GM23338 (cell line): ENCODE measurements at regions not wholly inside any gene's neighbourhood (a gene's known extent, or its start where the extent isn't known, plus 50 kb on each side); places are given as distances from the start of the nearest gene placed in this dataset.

Experiments
- ATAC-seq: fragments of 200-7000 bp; cut with Tn5 transposase; 3 replicates; pipeline ENCODE4 v1.9.1; 2020
- DNase-seq: peaks from one replicate; pipeline ENCODE4 v3.0.0-alpha.2; 2015; ENCODE audit warnings: low spot score
- H2AFZ ChIP-seq: fragments of 200-600 bp; sonication (generic); 2 replicates; pipeline ENCODE4 v1.8.0; 2016; ENCODE audit warnings: antibody characterized with exemption, mild to moderate bottlenecking, moderate library complexity
- H3F3A ChIP-seq: fragments of 200-600 bp; sonication (generic); replicated peaks from 2 replicates; pipeline ENCODE4 v1.8.0; 2017; ENCODE audit warnings: antibody characterized with exemption, mixed run types, low read depth
- H3K27ac ChIP-seq: fragments of 200-600 bp; sonication (generic); 2 replicates; pipeline ENCODE4 v1.6.1; 2016; ENCODE audit warnings: low read depth
- H3K27me3 ChIP-seq: fragments of 200-600 bp; sonication (generic); 2 replicates; pipeline ENCODE4 v1.8.0; 2016; ENCODE audit warnings: mild to moderate bottlenecking, mixed run types, moderate library complexity; ENCODE audit not compliant: insufficient read depth
- H3K36me3 ChIP-seq: fragments of 200-600 bp; sonication (generic); 2 replicates; pipeline ENCODE4 v1.8.0; 2016; ENCODE audit warnings: mild to moderate bottlenecking; ENCODE audit not compliant: insufficient read depth
- H3K4me1 ChIP-seq: fragments of 200-600 bp; sonication (generic); 2 replicates; pipeline ENCODE4 v1.8.0; 2016; ENCODE audit warnings: mild to moderate bottlenecking, moderate library complexity; ENCODE audit not compliant: insufficient read depth
- H3K4me2 ChIP-seq: fragments of 200-600 bp; sonication (generic); 2 replicates; pipeline ENCODE4 v1.7.1; 2017; ENCODE audit warnings: mixed run types
- H3K4me3 ChIP-seq: fragments of 200-600 bp; sonication (generic); 2 replicates; pipeline ENCODE4 v1.6.1; 2016; ENCODE audit warnings: mixed run types
- H3K79me2 ChIP-seq: fragments of 200-600 bp; sonication (generic); replicated peaks from 2 replicates; pipeline ENCODE4 v1.8.0; 2017; ENCODE audit warnings: mild to moderate bottlenecking; ENCODE audit not compliant: insufficient read depth
- H3K9me2 ChIP-seq: fragments of 200-600 bp; sonication (generic); 2 replicates; pipeline ENCODE4 v1.8.0; 2017; ENCODE audit not compliant: insufficient read depth
- H4K20me1 ChIP-seq: fragments of 200-600 bp; sonication (generic); replicated peaks from 2 replicates; pipeline ENCODE4 v1.8.0; 2017; ENCODE audit warnings: mild to moderate bottlenecking; ENCODE audit not compliant: insufficient read depth
- H3K27ac Mint-ChIP-seq: 2 replicates; pipeline ENCODE4 v1.8.0; 2020; ENCODE audit warnings: inconsistent platforms, mild to moderate bottlenecking, moderate library complexity, mixed read lengths
- H3K27me3 Mint-ChIP-seq: 3 replicates; pipeline ENCODE4 v1.8.0; 2022; ENCODE audit warnings: low read depth, mild to moderate bottlenecking, moderate library complexity, mixed read lengths, inconsistent platforms; ENCODE audit not compliant: insufficient read depth, poor library complexity
- H3K36me3 Mint-ChIP-seq: 3 replicates; pipeline ENCODE4 v1.8.0; 2021; ENCODE audit warnings: low read depth, mild to moderate bottlenecking, inconsistent platforms, moderate library complexity, mixed read lengths
- H3K4me1 Mint-ChIP-seq: 3 replicates; pipeline ENCODE4 v1.8.0; 2020; ENCODE audit warnings: mild to moderate bottlenecking, inconsistent platforms, mixed read lengths
- H3K4me3 Mint-ChIP-seq: 3 replicates; pipeline ENCODE4 v1.8.0; 2021; ENCODE audit warnings: moderate library complexity, mild to moderate bottlenecking, inconsistent platforms, mixed read lengths
- H3K9me3 Mint-ChIP-seq: 3 replicates; pipeline ENCODE4 v1.8.0; 2020; ENCODE audit warnings: moderate library complexity, mild to moderate bottlenecking, inconsistent platforms, mixed read lengths
- CREB1 ChIP-seq: fragments of 250-450 bp; sonication (Bioruptor Pico); IDR thresholded peaks from 2 replicates; pipeline ENCODE4 v1.5.0; 2020; ENCODE audit warnings: low read depth, mild to moderate bottlenecking, moderate library complexity
- CTCF ChIP-seq, 2 experiments: fragments of 200-600 bp in 1 of 2; sonication (generic) in 1 of 2; conservative IDR thresholded peaks; 2 replicates each; pipeline versions ENCODE4 v1.5.1 to v1.6.1; 2016 to 2017; ENCODE audit warnings: antibody characterized with exemption in 2 of 2, low read depth in 2 of 2, mild to moderate bottlenecking in 2 of 2, moderate library complexity in 1 of 2
- EZH2 ChIP-seq: fragments of 200-600 bp; sonication (generic); IDR thresholded peaks from one replicate; pipeline ENCODE4 v1.8.0; 2017; ENCODE audit warnings: antibody characterized with exemption, mild to moderate bottlenecking, low read depth; ENCODE audit not compliant: unreplicated experiment
- EZH2phosphoT487 ChIP-seq: fragments of 200-600 bp; sonication (generic); IDR thresholded peaks from one replicate; pipeline ENCODE4 v1.8.1; 2018; ENCODE audit warnings: antibody characterized with exemption; ENCODE audit not compliant: unreplicated experiment
- JUNB ChIP-seq: IDR thresholded peaks from one replicate; pipeline ENCODE4 v1.6.1; 2016; ENCODE audit warnings: antibody characterized with exemption; ENCODE audit not compliant: unreplicated experiment
- NANOG ChIP-seq: IDR thresholded peaks from 2 replicates; pipeline ENCODE4 v1.6.1; 2016; ENCODE audit warnings: antibody characterized with exemption, borderline replicate concordance
- POLR2AphosphoS5 ChIP-seq: IDR thresholded peaks from 2 replicates; pipeline ENCODE4 v1.6.1; 2016; ENCODE audit warnings: antibody characterized with exemption, low read depth
- STAT1 ChIP-seq: IDR thresholded peaks from one replicate; pipeline ENCODE4 v1.6.1; 2016; ENCODE audit warnings: antibody characterized with exemption; ENCODE audit not compliant: unreplicated experiment
- ZNF114 ChIP-seq: fragments of 250-450 bp; sonication (Bioruptor Pico); IDR thresholded peaks from 2 replicates; pipeline ENCODE4 v1.5.0; 2020; ENCODE audit warnings: mild to moderate bottlenecking, moderate library complexity
- ZNF331 ChIP-seq: fragments of 250-450 bp; sonication (Bioruptor Pico); IDR thresholded peaks from 2 replicates; pipeline ENCODE4 v1.5.0; 2020; ENCODE audit warnings: low read depth, mild to moderate bottlenecking, moderate library complexity
- TF ChIP-seq, protein P1 (sequence below): IDR thresholded peaks from one replicate; pipeline ENCODE4 v1.6.1; 2018; ENCODE audit warnings: antibody characterized with exemption; ENCODE audit not compliant: unreplicated experiment
- TF ChIP-seq, protein P2 (sequence below): IDR thresholded peaks from 2 replicates; pipeline ENCODE4 v1.6.1; 2016; ENCODE audit warnings: antibody characterized with exemption

- TF ChIP-seq, protein P1, sequence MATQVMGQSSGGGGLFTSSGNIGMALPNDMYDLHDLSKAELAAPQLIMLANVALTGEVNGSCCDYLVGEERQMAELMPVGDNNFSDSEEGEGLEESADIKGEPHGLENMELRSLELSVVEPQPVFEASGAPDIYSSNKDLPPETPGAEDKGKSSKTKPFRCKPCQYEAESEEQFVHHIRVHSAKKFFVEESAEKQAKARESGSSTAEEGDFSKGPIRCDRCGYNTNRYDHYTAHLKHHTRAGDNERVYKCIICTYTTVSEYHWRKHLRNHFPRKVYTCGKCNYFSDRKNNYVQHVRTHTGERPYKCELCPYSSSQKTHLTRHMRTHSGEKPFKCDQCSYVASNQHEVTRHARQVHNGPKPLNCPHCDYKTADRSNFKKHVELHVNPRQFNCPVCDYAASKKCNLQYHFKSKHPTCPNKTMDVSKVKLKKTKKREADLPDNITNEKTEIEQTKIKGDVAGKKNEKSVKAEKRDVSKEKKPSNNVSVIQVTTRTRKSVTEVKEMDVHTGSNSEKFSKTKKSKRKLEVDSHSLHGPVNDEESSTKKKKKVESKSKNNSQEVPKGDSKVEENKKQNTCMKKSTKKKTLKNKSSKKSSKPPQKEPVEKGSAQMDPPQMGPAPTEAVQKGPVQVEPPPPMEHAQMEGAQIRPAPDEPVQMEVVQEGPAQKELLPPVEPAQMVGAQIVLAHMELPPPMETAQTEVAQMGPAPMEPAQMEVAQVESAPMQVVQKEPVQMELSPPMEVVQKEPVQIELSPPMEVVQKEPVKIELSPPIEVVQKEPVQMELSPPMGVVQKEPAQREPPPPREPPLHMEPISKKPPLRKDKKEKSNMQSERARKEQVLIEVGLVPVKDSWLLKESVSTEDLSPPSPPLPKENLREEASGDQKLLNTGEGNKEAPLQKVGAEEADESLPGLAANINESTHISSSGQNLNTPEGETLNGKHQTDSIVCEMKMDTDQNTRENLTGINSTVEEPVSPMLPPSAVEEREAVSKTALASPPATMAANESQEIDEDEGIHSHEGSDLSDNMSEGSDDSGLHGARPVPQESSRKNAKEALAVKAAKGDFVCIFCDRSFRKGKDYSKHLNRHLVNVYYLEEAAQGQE, result no peak
- no peak for TF ChIP-seq POLR2AphosphoS5
- TF ChIP-seq, protein P2, sequence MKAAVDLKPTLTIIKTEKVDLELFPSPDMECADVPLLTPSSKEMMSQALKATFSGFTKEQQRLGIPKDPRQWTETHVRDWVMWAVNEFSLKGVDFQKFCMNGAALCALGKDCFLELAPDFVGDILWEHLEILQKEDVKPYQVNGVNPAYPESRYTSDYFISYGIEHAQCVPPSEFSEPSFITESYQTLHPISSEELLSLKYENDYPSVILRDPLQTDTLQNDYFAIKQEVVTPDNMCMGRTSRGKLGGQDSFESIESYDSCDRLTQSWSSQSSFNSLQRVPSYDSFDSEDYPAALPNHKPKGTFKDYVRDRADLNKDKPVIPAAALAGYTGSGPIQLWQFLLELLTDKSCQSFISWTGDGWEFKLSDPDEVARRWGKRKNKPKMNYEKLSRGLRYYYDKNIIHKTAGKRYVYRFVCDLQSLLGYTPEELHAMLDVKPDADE, result no peak
- TF ChIP-seq EZH2, result no peak
Observed at GRCh38 chr3:177427540-177427939, 230.3 kb upstream of the TBL1XR1 start (continued).

DNA sequence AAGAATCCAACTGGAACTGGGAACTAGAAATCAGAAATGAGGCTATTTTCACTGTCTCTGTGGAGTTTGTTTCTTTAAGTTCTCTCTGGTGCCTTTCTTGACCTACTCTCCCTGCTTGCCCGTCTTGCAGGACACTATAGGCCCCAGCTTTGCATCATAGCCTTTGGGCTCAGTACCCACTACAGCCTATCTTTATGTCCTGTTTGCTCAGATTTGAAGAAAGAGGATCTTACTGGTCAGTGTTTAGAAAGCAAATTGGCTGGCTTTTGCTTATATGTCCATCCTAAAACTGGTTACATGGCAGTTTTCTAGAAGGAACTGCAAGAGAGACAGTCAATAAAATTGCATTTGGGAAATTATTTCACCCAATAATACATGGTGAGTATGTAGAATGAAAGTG lies 231.8 kb upstream of the TBL1XR1 start:
- Histone ChIP-seq H4K20me1 (no peaks in the 10 kb centered on the region), H3K4me3 (no peak overlapping the region), H3K79me2 (no peaks in the 10 kb centered on the region), H3K36me3 (no peaks in the 10 kb centered on the region), H3K9me2 (peaks cover under 1% of the 10 kb centered on the region; the same call in 1 of the 2 replicates), H3K27me3 (no peaks in the 10 kb centered on the region), H3K27ac (no peak overlapping the region), H3F3A (no peaks in the 10 kb centered on the region), H2AFZ (peak overlapping the region; percentile 70), H3K4me2 (no peak overlapping the region), H3K4me1 (peaks cover 44% of the 10 kb centered on the region)
- Mint-ChIP-seq H3K4me1 (peaks cover 54% of the 10 kb centered on the region), H3K27ac (peak overlapping the region; percentile 49; the same call in 1 of the 2 replicates), H3K4me3 (no peak overlapping the region), H3K36me3 (no peaks in the 10 kb centered on the region), H3K9me3 (no peaks in the 10 kb centered on the region), H3K27me3 (peaks cover 3% of the 10 kb centered on the region)
- DNase-seq, result no peak
- ATAC-seq, result no peak
- TF ChIP-seq, protein P2, result no peak
- TF ChIP-seq, protein P1, result no peak
- TF ChIP-seq CTCF (conservative IDR thresholded peaks at IDR 0.05; ENCODE audit: low read depth in 2 of 2), result no peak
- TF ChIP-seq EZH2, result no peak
- TF ChIP-seq NANOG, result no peak
- TF ChIP-seq CREB1 (CRISPR knock-in tag), result no peak
- TF ChIP-seq STAT1, result no peak
- TF ChIP-seq ZNF114 (CRISPR knock-in tag), result no peak
- no peak for TF ChIP-seq POLR2AphosphoS5
- TF ChIP-seq JUNB, result no peak
- TF ChIP-seq EZH2phosphoT487, result no peak
- TF ChIP-seq ZNF331 (CRISPR knock-in tag), result no peak
